ACC112 (cell line): ENCODE measurements at regions not wholly inside any gene's neighbourhood (a gene's known extent, or its start where the extent isn't known, plus 50 kb on each side); places are given as distances from the start of the nearest gene placed in this dataset.
A peak's percentile ranks its signal among the peaks of the same experiment; 100 is the strongest.

ENCODE experiments used
- H2AFZ ChIP-seq: fragments of 200-600 bp; sonication (generic); one replicate; pipeline ENCODE4 v1.6.0; 2017; ENCODE audit warnings: antibody characterized with exemption, low read length; ENCODE audit not compliant: unreplicated experiment
- H3K27ac ChIP-seq: fragments of 200-600 bp; sonication (generic); 2 replicates; pipeline ENCODE4 v1.5.1; 2014; ENCODE audit warnings: low read depth, mild to moderate bottlenecking, antibody characterized with exemption, low read length, moderate library complexity
- H3K27me3 ChIP-seq: fragments of 200-600 bp; sonication (generic); 2 replicates; pipeline ENCODE4 v1.6.1; 2014; ENCODE audit warnings: mild to moderate bottlenecking, antibody characterized with exemption, low read length, moderate library complexity, mixed read lengths; ENCODE audit not compliant: insufficient read depth
- H3K36me3 ChIP-seq: fragments of 200-600 bp; sonication (generic); 2 replicates; pipeline ENCODE4 v1.6.1; 2016; ENCODE audit warnings: mild to moderate bottlenecking, antibody characterized with exemption, low read length, moderate library complexity, mixed read lengths; ENCODE audit not compliant: insufficient read depth
- H3K4me1 ChIP-seq: fragments of 200-600 bp; sonication (generic); one replicate; pipeline ENCODE4 v1.6.1; 2016; ENCODE audit warnings: low read length, mixed read lengths; ENCODE audit not compliant: insufficient read depth, unreplicated experiment, control insufficient read depth
- H3K4me3 ChIP-seq: fragments of 200-600 bp; sonication (generic); 2 replicates; pipeline ENCODE4 v1.5.1; 2014; ENCODE audit warnings: mild to moderate bottlenecking, low read depth, low read length
- H3K79me2 ChIP-seq: fragments of 200-600 bp; sonication (generic); one replicate; pipeline ENCODE4 v1.6.0; 2016; ENCODE audit warnings: low read length; ENCODE audit not compliant: control insufficient read depth, unreplicated experiment, insufficient read depth

- H2AFZ ChIP-seq = no peak overlapping the region
- H3K4me1 ChIP-seq = peaks cover 13% of the 10 kb centered on the region
- H3K36me3 ChIP-seq = no peaks in the 10 kb centered on the region
- no peaks in the 10 kb centered on the region for H3K79me2 ChIP-seq
- H3K4me3 ChIP-seq = no peak overlapping the region
- H3K27ac ChIP-seq = no peak overlapping the region
- H3K27me3 ChIP-seq = no peaks in the 10 kb centered on the region
Observed at GRCh38 chr12:84641940-84642545, 270.6 kb downstream of the SLC6A15 start.

- Histone ChIP-seq H3K79me2 (no peaks in the 10 kb centered on the region), H3K36me3 (no peaks in the 10 kb centered on the region), H3K4me3 (no peak overlapping the region), H2AFZ (peak overlapping the region; percentile 64), H3K27me3 (no peaks in the 10 kb centered on the region), H3K27ac (0 out of 2 replicates have a peak overlapping the region, but pooled peaks have one; percentile 4), H3K4me1 (peaks cover 13% of the 10 kb centered on the region)
Observed at GRCh38 chr12:84638811-84639368, 273.7 kb downstream of the SLC6A15 start.

- Histone ChIP-seq H3K4me1 (peaks cover 13% of the 10 kb centered on the region), H3K36me3 (no peaks in the 10 kb centered on the region), H3K27me3 (no peaks in the 10 kb centered on the region), H3K27ac (no peak overlapping the region), H3K4me3 (no peak overlapping the region), H2AFZ (peak overlapping the region; percentile 64), H3K79me2 (no peaks in the 10 kb centered on the region)
Observed at GRCh38 chr12:84637926-84638325, 274.7 kb downstream of the SLC6A15 start.

- peaks cover 13% of the 10 kb centered on the region for H3K4me1 ChIP-seq
- H3K79me2 ChIP-seq = no peaks in the 10 kb centered on the region
- H2AFZ ChIP-seq = no peak overlapping the region
- H3K27me3 ChIP-seq = no peaks in the 10 kb centered on the region
- H3K36me3 ChIP-seq = no peaks in the 10 kb centered on the region
- no peak overlapping the region for H3K4me3 ChIP-seq
- H3K27ac ChIP-seq = no peak overlapping the region
Observed at GRCh38 chr12:84636801-84637290, 275.8 kb downstream of the SLC6A15 start.

- H2AFZ ChIP-seq = no peak overlapping the region
- no peak overlapping the region for H3K4me3 ChIP-seq
- H3K79me2 ChIP-seq = no peaks in the 10 kb centered on the region
- H3K27ac ChIP-seq = no peak overlapping the region
- peaks cover 13% of the 10 kb centered on the region for H3K4me1 ChIP-seq
- no peaks in the 10 kb centered on the region for H3K27me3 ChIP-seq
- H3K36me3 ChIP-seq = no peaks in the 10 kb centered on the region
Observed at GRCh38 chr12:84634526-84634925, 278.1 kb downstream of the SLC6A15 start.

- H3K4me3 ChIP-seq = no peak overlapping the region
- no peaks in the 10 kb centered on the region for H3K27me3 ChIP-seq
- H3K79me2 ChIP-seq = no peaks in the 10 kb centered on the region
- no peaks in the 10 kb centered on the region for H3K36me3 ChIP-seq
- H3K27ac ChIP-seq = no peak overlapping the region
- H2AFZ ChIP-seq = no peak overlapping the region
- no peaks in the 10 kb centered on the region for H3K4me1 ChIP-seq
Observed at GRCh38 chr12:84632556-84632955, 280.0 kb downstream of the SLC6A15 start.

GRCh38 chr12:84631020-84631419 lies 281.6 kb downstream of the SLC6A15 start:
- Histone ChIP-seq H3K27ac (no peak overlapping the region), H2AFZ (no peak overlapping the region), H3K79me2 (no peaks in the 10 kb centered on the region), H3K4me3 (no peak overlapping the region), H3K4me1 (no peaks in the 10 kb centered on the region), H3K27me3 (no peaks in the 10 kb centered on the region), H3K36me3 (no peaks in the 10 kb centered on the region)

- Histone ChIP-seq H3K79me2 (no peaks in the 10 kb centered on the region), H3K36me3 (no peaks in the 10 kb centered on the region), H2AFZ (no peak overlapping the region), H3K4me3 (no peak overlapping the region), H3K27me3 (no peaks in the 10 kb centered on the region), H3K27ac (no peak overlapping the region), H3K4me1 (no peaks in the 10 kb centered on the region)
Observed at GRCh38 chr12:84627593-84627992, 285.0 kb downstream of the SLC6A15 start.

GRCh38 chr12:84624601-84625000 lies 288.0 kb downstream of the SLC6A15 start:
- no peaks in the 10 kb centered on the region for H3K36me3 ChIP-seq
- no peak overlapping the region for H3K4me3 ChIP-seq
- H3K79me2 ChIP-seq = no peaks in the 10 kb centered on the region
- H3K27ac ChIP-seq = no peak overlapping the region
- H3K27me3 ChIP-seq = no peaks in the 10 kb centered on the region
- H3K4me1 ChIP-seq = no peaks in the 10 kb centered on the region
- no peak overlapping the region for H2AFZ ChIP-seq

GRCh38 chr12:84619053-84619571 lies 293.5 kb downstream of the SLC6A15 start:
- H2AFZ ChIP-seq = peak overlapping the region; percentile 69

More at GRCh38 chr12:84619053-84619571, 293.5 kb downstream of the SLC6A15 start:
- Histone ChIP-seq H3K36me3 (no peaks in the 10 kb centered on the region), H3K27me3 (no peaks in the 10 kb centered on the region), H3K4me1 (no peaks in the 10 kb centered on the region), H3K4me3 (no peak overlapping the region), H3K79me2 (no peaks in the 10 kb centered on the region), H3K27ac (no peak overlapping the region)
